Calu3 (cell line): ENCODE measurements at regions not wholly inside any gene's neighbourhood (a gene's known extent, or its start where the extent isn't known, plus 50 kb on each side); places are given as distances from the start of the nearest gene placed in this dataset.

ENCODE experiments used
- BruUV-seq: library from RNA; stranded (reverse); fragments of 400-500 nt; replicated peaks from 2 replicates; lab custom pipeline; 2021; lab: Mats Ljungman, UMichigan
- CTCF ChIA-PET: fragments of 300-600 bp; sonication (Branson Sonifier 250); formaldehyde crosslinking; loops from one replicate; lab custom pipeline; 2022; ENCODE audit warnings: antibody characterized with exemption; lab: Charles Lee
- DNase-seq: peaks from one replicate; pipeline ENCODE4 v3.0.0; 2022
- H3K27ac Mint-ChIP-seq: one replicate; pipeline ENCODE4 v1.8.0; 2022; ENCODE audit warnings: mixed read lengths; ENCODE audit not compliant: unreplicated experiment
- H3K27me3 Mint-ChIP-seq: one replicate; pipeline ENCODE4 v1.8.0; 2022; ENCODE audit warnings: mixed read lengths; ENCODE audit not compliant: unreplicated experiment
- H3K36me3 Mint-ChIP-seq: one replicate; pipeline ENCODE4 v1.8.0; 2022; ENCODE audit warnings: mild to moderate bottlenecking, moderate library complexity, mixed read lengths; ENCODE audit not compliant: insufficient read depth, unreplicated experiment
- H3K4me1 Mint-ChIP-seq: one replicate; pipeline ENCODE4 v1.8.0; 2022; ENCODE audit warnings: mild to moderate bottlenecking, low read depth, mixed read lengths; ENCODE audit not compliant: unreplicated experiment
- H3K4me3 Mint-ChIP-seq: one replicate; pipeline ENCODE4 v1.8.0; 2022; ENCODE audit warnings: mild to moderate bottlenecking, low read depth, moderate library complexity, mixed read lengths; ENCODE audit not compliant: unreplicated experiment
- H3K9me3 Mint-ChIP-seq: one replicate; pipeline ENCODE4 v1.8.0; 2022; ENCODE audit warnings: low read depth, mixed read lengths; ENCODE audit not compliant: unreplicated experiment
- intact Hi-C: fragments of 100-400 bp; cut with micrococcal nuclease; formaldehyde crosslinking; loops from one replicate; pipeline ENCODE4 v1.10.0; 2022; ENCODE audit not compliant: unreplicated experiment
- TF ChIP-seq, protein P1 (sequence below): fragments of 200-600 bp; IDR thresholded peaks from one replicate; pipeline ENCODE4 v1.8.0; 2022; ENCODE audit warnings: antibody characterized with exemption; ENCODE audit not compliant: unreplicated experiment

DNA sequence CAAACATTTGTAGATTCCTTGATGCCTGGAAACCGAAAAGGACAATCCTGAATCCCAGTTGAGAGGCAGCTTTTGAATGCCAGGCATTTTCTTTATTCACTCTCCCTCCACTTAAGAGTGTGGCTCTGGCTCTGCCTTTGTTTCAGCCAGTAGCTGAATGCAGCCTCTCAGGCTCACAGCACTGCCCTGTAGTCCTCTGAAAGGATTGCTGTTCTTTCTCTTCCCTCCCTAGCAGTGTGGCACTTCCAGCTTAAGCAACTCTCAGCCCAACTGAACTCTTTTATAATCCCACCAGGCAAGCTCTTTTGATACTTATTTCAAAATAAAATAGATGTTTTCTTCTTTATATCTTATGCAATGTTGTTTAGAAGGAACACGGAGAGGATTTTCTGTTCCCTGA lies 415.6 kb downstream of the GJA1 start:
- DNase-seq: no peak
- H3K9me3 Mint-ChIP-seq: no peaks in the 10 kb centered on the region
- CTCF ChIA-PET: interaction anchor here (0.6 to 0.7 kb wide), 2 partner anchors 238 to 328 kb away, joined by 3 to 4 read pairs; no protein-coding TSS in a partner anchor
- TF ChIP-seq, protein P1, sequence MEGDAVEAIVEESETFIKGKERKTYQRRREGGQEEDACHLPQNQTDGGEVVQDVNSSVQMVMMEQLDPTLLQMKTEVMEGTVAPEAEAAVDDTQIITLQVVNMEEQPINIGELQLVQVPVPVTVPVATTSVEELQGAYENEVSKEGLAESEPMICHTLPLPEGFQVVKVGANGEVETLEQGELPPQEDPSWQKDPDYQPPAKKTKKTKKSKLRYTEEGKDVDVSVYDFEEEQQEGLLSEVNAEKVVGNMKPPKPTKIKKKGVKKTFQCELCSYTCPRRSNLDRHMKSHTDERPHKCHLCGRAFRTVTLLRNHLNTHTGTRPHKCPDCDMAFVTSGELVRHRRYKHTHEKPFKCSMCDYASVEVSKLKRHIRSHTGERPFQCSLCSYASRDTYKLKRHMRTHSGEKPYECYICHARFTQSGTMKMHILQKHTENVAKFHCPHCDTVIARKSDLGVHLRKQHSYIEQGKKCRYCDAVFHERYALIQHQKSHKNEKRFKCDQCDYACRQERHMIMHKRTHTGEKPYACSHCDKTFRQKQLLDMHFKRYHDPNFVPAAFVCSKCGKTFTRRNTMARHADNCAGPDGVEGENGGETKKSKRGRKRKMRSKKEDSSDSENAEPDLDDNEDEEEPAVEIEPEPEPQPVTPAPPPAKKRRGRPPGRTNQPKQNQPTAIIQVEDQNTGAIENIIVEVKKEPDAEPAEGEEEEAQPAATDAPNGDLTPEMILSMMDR: no peak
- H3K4me1 Mint-ChIP-seq: no peaks in the 10 kb centered on the region
- H3K4me3 Mint-ChIP-seq: no peak overlapping the region
- no peaks in the 10 kb centered on the region for H3K27me3 Mint-ChIP-seq
- H3K27ac Mint-ChIP-seq: no peak overlapping the region
- no peaks in the 10 kb centered on the region for H3K36me3 Mint-ChIP-seq
- no TSS peak for BruUV-seq
- intact Hi-C loops: loop anchor here (10.0 kb wide), 1 partner anchor 334 kb away; no protein-coding TSS in a partner anchor

DNA sequence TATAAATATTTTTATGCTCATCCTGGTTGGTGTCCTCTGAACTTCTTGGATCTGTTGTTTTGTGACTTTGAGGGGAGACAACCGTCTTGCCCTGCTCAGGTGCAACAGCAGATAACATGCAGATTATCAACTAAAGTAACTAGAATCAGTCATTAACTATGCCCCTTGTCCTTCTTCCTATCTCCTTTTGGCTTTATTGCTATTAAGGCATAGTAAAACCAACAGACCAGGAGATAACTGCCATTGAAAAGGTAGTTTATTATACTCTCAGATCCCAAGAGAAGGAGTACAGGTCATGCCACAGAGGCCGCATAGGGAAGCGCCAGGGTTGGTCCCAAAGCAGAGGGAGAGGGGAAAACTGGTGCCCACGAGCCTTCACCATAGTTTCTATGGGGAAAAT lies 418.2 kb downstream of the GJA1 start:
- H3K36me3 Mint-ChIP-seq: no peaks in the 10 kb centered on the region
- H3K27ac Mint-ChIP-seq: no peak overlapping the region
- H3K27me3 Mint-ChIP-seq: no peaks in the 10 kb centered on the region
- no peak for DNase-seq
- H3K9me3 Mint-ChIP-seq: no peaks in the 10 kb centered on the region
- CTCF ChIA-PET: no interaction called here
- intact Hi-C loops: loop anchor here (10.0 kb wide), 1 partner anchor 331 kb away; no protein-coding TSS in a partner anchor
- H3K4me1 Mint-ChIP-seq: no peaks in the 10 kb centered on the region
- no peak overlapping the region for H3K4me3 Mint-ChIP-seq
- TF ChIP-seq, protein P1: no peak
- no TSS peak for BruUV-seq

DNA sequence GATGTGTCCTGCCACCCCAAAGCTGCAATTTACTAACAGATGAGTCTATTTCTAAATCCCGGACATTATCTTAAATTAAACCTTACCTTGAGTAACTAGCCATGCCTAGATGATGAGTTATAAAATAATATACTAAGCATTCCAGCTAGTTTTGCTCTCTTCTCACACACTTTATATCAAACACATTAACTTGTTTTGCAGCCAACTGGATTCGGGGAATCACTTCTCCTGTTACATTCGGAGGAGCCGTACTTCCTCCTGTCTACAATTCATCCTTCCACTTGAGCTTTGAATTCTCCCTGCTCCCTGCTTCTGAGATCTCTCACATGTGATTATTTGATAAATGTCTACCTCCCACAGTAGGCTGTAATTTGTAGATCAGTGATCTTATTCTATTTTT lies 420.1 kb downstream of the GJA1 start:
- intact Hi-C loops: loop anchor here (10.0 kb wide), 1 partner anchor 329 kb away; no protein-coding TSS in a partner anchor
- no TSS peak for BruUV-seq
- CTCF ChIA-PET: no interaction called here
- H3K9me3 Mint-ChIP-seq: no peaks in the 10 kb centered on the region
- H3K36me3 Mint-ChIP-seq: no peaks in the 10 kb centered on the region
- no peak overlapping the region for H3K4me3 Mint-ChIP-seq
- DNase-seq: no peak
- TF ChIP-seq, protein P1: no peak
- H3K27me3 Mint-ChIP-seq: no peaks in the 10 kb centered on the region
- H3K27ac Mint-ChIP-seq: no peak overlapping the region
- no peaks in the 10 kb centered on the region for H3K4me1 Mint-ChIP-seq

DNA sequence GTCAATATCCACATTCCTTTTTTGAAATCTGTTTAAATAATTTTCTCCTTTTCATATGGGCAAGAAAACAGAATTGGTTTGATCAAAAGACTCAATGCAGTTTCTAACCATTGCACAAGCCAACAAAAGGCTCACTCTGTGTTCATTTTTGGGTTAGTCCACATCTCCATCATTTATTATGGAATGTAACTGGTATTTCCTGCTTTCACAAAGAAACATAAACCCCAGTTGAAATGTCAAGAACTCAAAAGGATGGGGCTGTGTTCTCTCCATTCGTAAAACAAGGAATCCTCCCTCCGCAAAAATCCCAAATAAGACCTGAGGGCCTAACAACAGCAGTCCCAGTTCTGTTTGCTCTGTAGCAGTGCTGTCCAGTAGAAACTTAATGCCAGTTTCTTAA lies 420.9 kb downstream of the GJA1 start:
- intact Hi-C loops: loop anchor here (10.0 kb wide), 1 partner anchor 329 kb away; no protein-coding TSS in a partner anchor
- no peak overlapping the region for H3K4me3 Mint-ChIP-seq
- no peaks in the 10 kb centered on the region for H3K27me3 Mint-ChIP-seq
- CTCF ChIA-PET: no interaction called here
- no peak overlapping the region for H3K27ac Mint-ChIP-seq
- no TSS peak for BruUV-seq
- DNase-seq: no peak
- no peaks in the 10 kb centered on the region for H3K9me3 Mint-ChIP-seq
- TF ChIP-seq, protein P1: no peak
- H3K36me3 Mint-ChIP-seq: no peaks in the 10 kb centered on the region
- no peaks in the 10 kb centered on the region for H3K4me1 Mint-ChIP-seq
